Vagina (tissue), 2 donors: ENCODE measurements at regions not wholly inside any gene's neighbourhood (a gene's known extent, or its start where the extent isn't known, plus 50 kb on each side); places are given as distances from the start of the nearest gene placed in this dataset.

Source experiments
- CTCF ChIP-seq, 3 experiments: fragments of 450-650 bp in 2 of 3; fragments of 200-600 bp in 1 of 3; sonication (generic) in 1 of 3; IDR thresholded peaks; one replicate each; pipeline ENCODE4 v1.5.1; 2017 to 2019; ENCODE audit warnings: antibody characterized with exemption in 3 of 3, mild to moderate bottlenecking in 2 of 3, moderate library complexity in 2 of 3
- POLR2A ChIP-seq, 2 donors: fragments of 450-650 bp; IDR thresholded peaks; one replicate each; pipeline ENCODE4 v1.6.1; 2017; ENCODE audit warnings: antibody characterized with exemption in 2 of 2, mild to moderate bottlenecking in 2 of 2, moderate library complexity in 2 of 2

GRCh38 chr14:56413721-56414120 is 165.9 kb upstream of the TMEM260 start:
- no peak for TF ChIP-seq POLR2A (IDR thresholded peaks at IDR 0.05)
- TF ChIP-seq CTCF (IDR thresholded peaks at IDR 0.05): no peak
